Transverse colon (tissue), 4 donors: ENCODE measurements at regions not wholly inside any gene's neighbourhood (a gene's known extent, or its start where the extent isn't known, plus 50 kb on each side); places are given as distances from the start of the nearest gene placed in this dataset.
A peak's percentile ranks its signal among the peaks of the same experiment; 100 is the strongest.

ENCODE experiments used
- POLR2AphosphoS5 ChIP-seq, 3 donors: sonication (generic); formaldehyde crosslinking; IDR thresholded peaks; one replicate each; pipeline ENCODE4 v1.6.1; 2016; ENCODE audit warnings: antibody characterized with exemption in 3 of 3
- TF ChIP-seq, protein P1 (sequence below), 5 experiments: fragments of 200-600 bp in 3 of 5; fragments of 450-650 bp in 2 of 5; sonication (generic) in 3 of 5; IDR thresholded peaks; 1 replicate in 2 of 5; 2 replicates in 3 of 5; pipeline ENCODE4 v1.5.1; 2016 to 2017; ENCODE audit warnings: antibody characterized with exemption in 5 of 5, inconsistent platforms in 3 of 5, mild to moderate bottlenecking in 2 of 5, moderate library complexity in 1 of 5

DNA sequence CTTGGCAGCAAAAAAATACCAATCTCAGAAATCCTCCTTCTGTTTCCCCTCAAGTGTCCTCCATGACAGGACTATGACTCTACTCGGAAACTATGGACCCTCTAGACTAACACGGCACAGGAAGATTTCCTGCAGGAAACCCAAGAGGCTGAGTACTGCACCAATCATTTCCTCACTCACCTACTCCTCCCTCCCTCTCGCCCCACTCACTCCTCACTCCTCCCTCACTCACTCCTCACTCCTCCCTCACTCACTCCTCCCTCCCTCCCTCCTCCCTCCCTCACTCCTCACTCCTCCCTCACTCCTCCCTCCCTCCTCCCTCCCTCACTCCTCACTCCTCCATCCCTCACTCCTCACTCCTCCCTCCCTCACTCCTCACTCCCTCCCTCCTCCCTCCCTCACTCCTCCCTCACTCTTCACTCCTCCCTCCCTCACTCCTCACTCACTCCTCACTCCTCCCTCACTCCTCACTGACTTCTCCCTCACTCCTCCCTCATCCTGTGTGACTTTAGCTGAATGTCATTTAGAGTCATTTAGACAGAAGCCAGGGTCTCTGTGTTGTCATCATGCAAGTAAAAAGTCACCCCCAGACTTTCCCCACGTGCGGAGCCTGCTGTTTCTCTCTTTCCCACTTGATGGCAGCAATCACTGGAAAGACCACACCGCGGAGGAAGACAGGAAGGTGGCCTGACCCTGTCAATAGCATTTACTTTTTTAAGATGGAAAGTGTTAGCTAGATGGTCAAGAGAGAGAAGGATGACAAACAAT is 226.8 kb upstream of the PDE10A start:
- TF ChIP-seq, protein P1, sequence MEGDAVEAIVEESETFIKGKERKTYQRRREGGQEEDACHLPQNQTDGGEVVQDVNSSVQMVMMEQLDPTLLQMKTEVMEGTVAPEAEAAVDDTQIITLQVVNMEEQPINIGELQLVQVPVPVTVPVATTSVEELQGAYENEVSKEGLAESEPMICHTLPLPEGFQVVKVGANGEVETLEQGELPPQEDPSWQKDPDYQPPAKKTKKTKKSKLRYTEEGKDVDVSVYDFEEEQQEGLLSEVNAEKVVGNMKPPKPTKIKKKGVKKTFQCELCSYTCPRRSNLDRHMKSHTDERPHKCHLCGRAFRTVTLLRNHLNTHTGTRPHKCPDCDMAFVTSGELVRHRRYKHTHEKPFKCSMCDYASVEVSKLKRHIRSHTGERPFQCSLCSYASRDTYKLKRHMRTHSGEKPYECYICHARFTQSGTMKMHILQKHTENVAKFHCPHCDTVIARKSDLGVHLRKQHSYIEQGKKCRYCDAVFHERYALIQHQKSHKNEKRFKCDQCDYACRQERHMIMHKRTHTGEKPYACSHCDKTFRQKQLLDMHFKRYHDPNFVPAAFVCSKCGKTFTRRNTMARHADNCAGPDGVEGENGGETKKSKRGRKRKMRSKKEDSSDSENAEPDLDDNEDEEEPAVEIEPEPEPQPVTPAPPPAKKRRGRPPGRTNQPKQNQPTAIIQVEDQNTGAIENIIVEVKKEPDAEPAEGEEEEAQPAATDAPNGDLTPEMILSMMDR (IDR thresholded peaks at IDR 0.05), result peak; percentile 36 to 49 (median 43)
- TF ChIP-seq POLR2AphosphoS5 (IDR thresholded peaks at IDR 0.05), result no peak
